GM12878 (cell line): ENCODE measurements at regions not wholly inside any gene's neighbourhood (a gene's known extent, or its start where the extent isn't known, plus 50 kb on each side); places are given as distances from the start of the nearest gene placed in this dataset.

Source experiments
- ATAC-seq: fragments of 200-7000 bp; cut with Tn5 transposase; 3 replicates; pipeline ENCODE4 v1.9.1; 2020; ENCODE audit warnings: mild to moderate bottlenecking, moderate library complexity
- BruUV-seq: library from RNA; stranded (reverse); fragments of 400-500 nt; replicated peaks from 2 replicates; lab custom pipeline; 2021; lab: Mats Ljungman, UMichigan
- CTCF ChIA-PET: fragments of 300-600 bp; sonication (Branson Sonifier 250); formaldehyde crosslinking; extraction: SDS; loops from one replicate; lab custom pipeline; 2021; ENCODE audit warnings: inconsistent platforms; lab: Yijun Ruan, JAX
- POLR2A ChIA-PET: fragments of 350-600 bp; formaldehyde crosslinking; extraction: SDS; loops from one replicate; lab custom pipeline; 2021; ENCODE audit warnings: inconsistent platforms; lab: Charles Lee
- RAD21 ChIA-PET: fragments of 300-600 bp; sonication (Branson Sonifier 250); formaldehyde crosslinking; loops from one replicate; lab custom pipeline; 2023; ENCODE audit warnings: antibody characterized with exemption; ENCODE audit not compliant: unreplicated experiment; lab: Charles Lee
- SMC1A ChIA-PET: fragments of 300-600 bp; sonication (Branson Sonifier 250); formaldehyde crosslinking; loops from one replicate; lab custom pipeline; 2023; ENCODE audit not compliant: unreplicated experiment, uncharacterized antibody; lab: Charles Lee
- DNase-seq: peaks from one replicate; pipeline ENCODE4 v3.0.0-alpha.2; 2011; ENCODE audit warnings: low read depth, low spot score
- FAIRE-seq: peaks from 3 replicates; lab custom pipeline; 2011; peaks lifted over from hg19 to GRCh38; lab: Jason Lieb, UNC
- H2AFZ ChIP-seq: 2 replicates; pipeline ENCODE4 v1.6.0; 2011; ENCODE audit warnings: low read depth, low read length, control low read depth; ENCODE audit not compliant: control insufficient read depth
- H3K27ac ChIP-seq: 2 replicates; pipeline ENCODE4 v1.5.1; 2011; ENCODE audit warnings: control low read depth; ENCODE audit not compliant: control insufficient read depth, insufficient read depth
- H3K27me3 ChIP-seq, 2 experiments: replicated peaks in 1 of 2; 2 replicates each; pipeline versions ENCODE4 v1.6.0 to v1.6.1; 2011; ENCODE audit warnings: low read length in 1 of 2; ENCODE audit not compliant: control insufficient read depth in 2 of 2, insufficient read depth in 2 of 2
- H3K36me3 ChIP-seq, 2 experiments: 2 replicates each; pipeline ENCODE4 v1.5.1; 2011; ENCODE audit warnings: low read length in 1 of 2; ENCODE audit not compliant: control insufficient read depth in 2 of 2, insufficient read depth in 2 of 2
- H3K4me1 ChIP-seq: 2 replicates; pipeline ENCODE4 v1.6.1; 2011; ENCODE audit warnings: mild to moderate bottlenecking, low read length, moderate library complexity, mixed read lengths; ENCODE audit not compliant: control insufficient read depth, insufficient read depth
- H3K4me2 ChIP-seq: 2 replicates; pipeline ENCODE4 v1.6.0; 2011; ENCODE audit warnings: control low read depth; ENCODE audit not compliant: control insufficient read depth, insufficient read depth
- H3K4me3 ChIP-seq: fragments of 200-600 bp; sonication (generic); 2 replicates; pipeline ENCODE4 v1.5.1; 2016
- H3K79me2 ChIP-seq: 2 replicates; pipeline ENCODE4 v1.6.0; 2011; ENCODE audit warnings: low read length; ENCODE audit not compliant: control insufficient read depth, insufficient read depth
- H3K9ac ChIP-seq: 2 replicates; pipeline ENCODE4 v1.8.0; 2011; ENCODE audit warnings: low read length, control low read depth, mixed read lengths; ENCODE audit not compliant: control insufficient read depth, insufficient read depth
- H3K9me3 ChIP-seq: replicated peaks from 3 replicates; pipeline ENCODE4 v1.5.1; 2011; ENCODE audit warnings: mild to moderate bottlenecking, low read length; ENCODE audit not compliant: control insufficient read depth, insufficient read depth
- H4K20me1 ChIP-seq: 2 replicates; pipeline ENCODE4 v1.6.0; 2011; ENCODE audit not compliant: control insufficient read depth, insufficient read depth
- BMI1 ChIP-seq: fragments of 450-650 bp; IDR thresholded peaks from 2 replicates; pipeline ENCODE4 v1.6.1; 2016; ENCODE audit warnings: mild to moderate bottlenecking, moderate library complexity, borderline replicate concordance
- CBX3 ChIP-seq: fragments of 200-600 bp; sonication (generic); IDR thresholded peaks from 2 replicates; pipeline ENCODE4 v1.6.1; 2016; ENCODE audit warnings: low read depth, borderline replicate concordance
- DPF2 ChIP-seq: fragments of 450-650 bp; IDR thresholded peaks from 2 replicates; pipeline ENCODE4 v1.6.1; 2017; ENCODE audit warnings: mild to moderate bottlenecking
- RFX5 ChIP-seq: IDR thresholded peaks from 2 replicates; pipeline ENCODE4 v1.6.1; 2011; ENCODE audit warnings: low read depth, low read length, improper control_type of control experiment
- SUZ12 ChIP-seq: fragments of 200-600 bp; sonication (generic); IDR thresholded peaks from one replicate; pipeline ENCODE4 v1.6.1; 2018; ENCODE audit warnings: antibody characterized with exemption, mild to moderate bottlenecking; ENCODE audit not compliant: unreplicated experiment
- TCF7 ChIP-seq: IDR thresholded peaks from 2 replicates; pipeline ENCODE4 v1.6.1; 2014; ENCODE audit warnings: antibody characterized with exemption, borderline replicate concordance
- YY1 ChIP-seq: IDR thresholded peaks from 2 replicates; pipeline ENCODE4 v1.6.1; 2011; ENCODE audit warnings: low read depth, mild to moderate bottlenecking, low read length
- WGBS: methylation state at CpG from one replicate; pipeline ENCODE4 v1.1.6; 2016; ENCODE audit warnings: low lambda C conversion rate; ENCODE audit not compliant: insufficient replicate concordance, insufficient coverage; ENCODE audit errors: missing lambda C conversion rate; 5-methylcytosine and 5-hydroxymethylcytosine counted together
- in situ Hi-C: fragments of 300-500 bp; cut with MboI; formaldehyde crosslinking; loops from 9 replicates; pipeline ENCODE4 v1.14.3; 2018; ENCODE audit warnings: mixed read lengths
- intact Hi-C: fragments of 100-400 bp; cut with micrococcal nuclease; formaldehyde crosslinking; loops from one replicate; pipeline ENCODE4 v1.14.2; 2022; ENCODE audit not compliant: unreplicated experiment
- TF ChIP-seq, protein P1 (sequence below): fragments of 450-650 bp; IDR thresholded peaks from 2 replicates; pipeline ENCODE4 v1.6.1; 2016; ENCODE audit warnings: mild to moderate bottlenecking
- TF ChIP-seq, protein P2 (sequence below): fragments of 450-650 bp; formaldehyde crosslinking; IDR thresholded peaks from 2 replicates; pipeline ENCODE4 v1.4.0; 2020; ENCODE audit warnings: mild to moderate bottlenecking, moderate library complexity

DNA sequence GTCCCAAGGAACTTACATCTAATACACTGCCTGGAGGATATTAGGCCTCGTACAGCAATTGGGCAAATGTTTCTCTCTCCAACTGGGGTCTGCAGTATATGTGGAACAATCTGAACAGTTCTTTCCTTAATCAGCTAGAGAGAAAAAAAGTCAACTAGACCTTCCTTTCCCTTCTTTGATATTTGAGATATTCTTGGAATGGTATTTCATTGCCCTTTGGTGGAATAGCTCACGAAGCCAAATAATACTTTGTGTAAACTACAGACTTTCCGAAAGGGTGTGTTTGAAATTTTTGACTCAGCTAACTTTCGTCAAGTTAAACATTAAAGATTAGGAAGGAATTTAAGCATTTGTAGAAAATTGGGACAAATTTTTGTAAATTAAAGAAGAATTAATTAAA is 425.6 kb downstream of the RWDD3 start:
- FAIRE-seq (no peak), ATAC-seq (no peak), DNase-seq (no peak)
- Histone ChIP-seq H3K4me1 (no peaks in the 10 kb centered on the region), H2AFZ (no peak overlapping the region), H3K9ac (no peak overlapping the region), H3K27me3 (no peaks in the 10 kb centered on the region), H3K27ac (no peak overlapping the region), H3K36me3 (no peaks in the 10 kb centered on the region), H3K79me2 (no peaks in the 10 kb centered on the region), H3K4me3 (no peak overlapping the region), H4K20me1 (no peaks in the 10 kb centered on the region), H3K4me2 (no peak overlapping the region), H3K9me3 (no peaks in the 10 kb centered on the region)
- ChIA-PET SMC1A (no interaction called here), CTCF (no interaction called here), POLR2A (no interaction called here), RAD21 (no interaction called here)
- 34% methylated on average over 4 of the region's 4 CpGs for WGBS
- BruUV-seq = no TSS peak
- TF ChIP-seq SUZ12 (no peak), YY1 (no peak), BMI1 (no peak), CBX3 (no peak), DPF2 (no peak), RFX5 (no peak), TCF7 (no peak)
- TF ChIP-seq, protein P1, sequence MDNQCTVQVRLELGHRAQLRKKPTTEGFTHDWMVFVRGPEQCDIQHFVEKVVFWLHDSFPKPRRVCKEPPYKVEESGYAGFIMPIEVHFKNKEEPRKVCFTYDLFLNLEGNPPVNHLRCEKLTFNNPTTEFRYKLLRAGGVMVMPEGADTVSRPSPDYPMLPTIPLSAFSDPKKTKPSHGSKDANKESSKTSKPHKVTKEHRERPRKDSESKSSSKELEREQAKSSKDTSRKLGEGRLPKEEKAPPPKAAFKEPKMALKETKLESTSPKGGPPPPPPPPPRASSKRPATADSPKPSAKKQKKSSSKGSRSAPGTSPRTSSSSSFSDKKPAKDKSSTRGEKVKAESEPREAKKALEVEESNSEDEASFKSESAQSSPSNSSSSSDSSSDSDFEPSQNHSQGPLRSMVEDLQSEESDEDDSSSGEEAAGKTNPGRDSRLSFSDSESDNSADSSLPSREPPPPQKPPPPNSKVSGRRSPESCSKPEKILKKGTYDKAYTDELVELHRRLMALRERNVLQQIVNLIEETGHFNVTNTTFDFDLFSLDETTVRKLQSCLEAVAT = no peak
- TF ChIP-seq, protein P2, sequence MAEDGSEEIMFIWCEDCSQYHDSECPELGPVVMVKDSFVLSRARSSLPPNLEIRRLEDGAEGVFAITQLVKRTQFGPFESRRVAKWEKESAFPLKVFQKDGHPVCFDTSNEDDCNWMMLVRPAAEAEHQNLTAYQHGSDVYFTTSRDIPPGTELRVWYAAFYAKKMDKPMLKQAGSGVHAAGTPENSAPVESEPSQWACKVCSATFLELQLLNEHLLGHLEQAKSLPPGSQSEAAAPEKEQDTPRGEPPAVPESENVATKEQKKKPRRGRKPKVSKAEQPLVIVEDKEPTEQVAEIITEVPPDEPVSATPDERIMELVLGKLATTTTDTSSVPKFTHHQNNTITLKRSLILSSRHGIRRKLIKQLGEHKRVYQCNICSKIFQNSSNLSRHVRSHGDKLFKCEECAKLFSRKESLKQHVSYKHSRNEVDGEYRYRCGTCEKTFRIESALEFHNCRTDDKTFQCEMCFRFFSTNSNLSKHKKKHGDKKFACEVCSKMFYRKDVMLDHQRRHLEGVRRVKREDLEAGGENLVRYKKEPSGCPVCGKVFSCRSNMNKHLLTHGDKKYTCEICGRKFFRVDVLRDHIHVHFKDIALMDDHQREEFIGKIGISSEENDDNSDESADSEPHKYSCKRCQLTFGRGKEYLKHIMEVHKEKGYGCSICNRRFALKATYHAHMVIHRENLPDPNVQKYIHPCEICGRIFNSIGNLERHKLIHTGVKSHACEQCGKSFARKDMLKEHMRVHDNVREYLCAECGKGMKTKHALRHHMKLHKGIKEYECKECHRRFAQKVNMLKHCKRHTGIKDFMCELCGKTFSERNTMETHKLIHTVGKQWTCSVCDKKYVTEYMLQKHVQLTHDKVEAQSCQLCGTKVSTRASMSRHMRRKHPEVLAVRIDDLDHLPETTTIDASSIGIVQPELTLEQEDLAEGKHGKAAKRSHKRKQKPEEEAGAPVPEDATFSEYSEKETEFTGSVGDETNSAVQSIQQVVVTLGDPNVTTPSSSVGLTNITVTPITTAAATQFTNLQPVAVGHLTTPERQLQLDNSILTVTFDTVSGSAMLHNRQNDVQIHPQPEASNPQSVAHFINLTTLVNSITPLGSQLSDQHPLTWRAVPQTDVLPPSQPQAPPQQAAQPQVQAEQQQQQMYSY (CRISPR knock-in tag) = no peak
- intact Hi-C loops = no loop called here
- in situ Hi-C loops = no loop called here
